ENCODE measurements at regions not wholly inside any gene's neighbourhood (a gene's known extent, or its start where the extent isn't known, plus 50 kb on each side); places are given as distances from the start of the nearest gene placed in this dataset.

GRCh38 chrX:23612846-23613245 is 54.4 kb upstream of the PRDX4 start:
- TF ChIP-seq CTCF (IDR thresholded peaks at IDR 0.05) (no peak), TCF7L2 (IDR thresholded peaks at IDR 0.05; ENCODE audit: low read depth, low read length) (no peak), REST (IDR thresholded peaks at IDR 0.05; ENCODE audit: insufficient read depth in 1 of 2, low read depth in 2 of 2, low read length in 1 of 2) (no peak)
